ENCODE measurements at regions not wholly inside any gene's neighbourhood (a gene's known extent, or its start where the extent isn't known, plus 50 kb on each side); places are given as distances from the start of the nearest gene placed in this dataset.

GRCh38 chr1:209074575-209075250, 508.8 kb upstream of the CAMK1G start:
- no peak overlapping the region for H2AFZ ChIP-seq (ENCODE audit: low read depth, low read length)
- H3K27ac ChIP-seq (ENCODE audit: low read length) = no peak overlapping the region
- no peak overlapping the region for H3K9ac ChIP-seq (ENCODE audit: low read length)
- H3K4me3 ChIP-seq (ENCODE audit: low read length) = no peak overlapping the region
- no peaks in the 10 kb centered on the region for H4K20me1 ChIP-seq (ENCODE audit: insufficient read depth)
- H3K4me2 ChIP-seq (ENCODE audit: low read length) = no peak overlapping the region
- H3F3A ChIP-seq (ENCODE audit: insufficient read depth, low read length, poor library complexity, severe bottlenecking) = no peaks in the 10 kb centered on the region
- H3K9me3 ChIP-seq (ENCODE audit: low read length) = no peaks in the 10 kb centered on the region
- H3K36me3 ChIP-seq (ENCODE audit: insufficient read depth, low read length) = no peaks in the 10 kb centered on the region
- no peaks in the 10 kb centered on the region for H3K27me3 ChIP-seq (ENCODE audit: insufficient read depth, low read depth, low read length)
- no peaks in the 10 kb centered on the region for H3K9me2 ChIP-seq (ENCODE audit: insufficient read depth, low read length)
- H3K79me2 ChIP-seq (replicated peaks; ENCODE audit: insufficient read depth, low read length) = no peaks in the 10 kb centered on the region
- TF ChIP-seq POLR2AphosphoS5 (IDR thresholded peaks at IDR 0.05) = no peak

GRCh38 chr1:209076688-209077087, 506.8 kb upstream of the CAMK1G start:
- Histone ChIP-seq H3K79me2 (replicated peaks; ENCODE audit: insufficient read depth, low read length) (no peaks in the 10 kb centered on the region), H4K20me1 (ENCODE audit: insufficient read depth) (no peaks in the 10 kb centered on the region), H3K27ac (ENCODE audit: low read length) (no peak overlapping the region), H3K9me3 (ENCODE audit: low read length) (no peaks in the 10 kb centered on the region), H3F3A (ENCODE audit: insufficient read depth, low read length, poor library complexity, severe bottlenecking) (no peaks in the 10 kb centered on the region), H3K36me3 (ENCODE audit: insufficient read depth, low read length) (no peaks in the 10 kb centered on the region), H3K9ac (ENCODE audit: low read length) (no peak overlapping the region), H3K9me2 (ENCODE audit: insufficient read depth, low read length) (no peaks in the 10 kb centered on the region), H2AFZ (ENCODE audit: low read depth, low read length) (no peak overlapping the region), H3K4me3 (ENCODE audit: low read length) (no peak overlapping the region), H3K4me2 (ENCODE audit: low read length) (no peak overlapping the region), H3K27me3 (ENCODE audit: insufficient read depth, low read depth, low read length) (no peaks in the 10 kb centered on the region)
- TF ChIP-seq CTCF (IDR thresholded peaks at IDR 0.05; ENCODE audit: poor library complexity, severe bottlenecking) (no peak), REST (IDR thresholded peaks at IDR 0.05; ENCODE audit: borderline replicate concordance) (no peak), TAF1 (IDR thresholded peaks at IDR 0.05; ENCODE audit: low read depth) (no peak), EP300 (conservative IDR thresholded peaks at IDR 0.05; ENCODE audit: poor library complexity, severe bottlenecking) (no peak), POLR2AphosphoS5 (IDR thresholded peaks at IDR 0.05) (no peak)

GRCh38 chr1:209080170-209080781, 503.2 kb upstream of the CAMK1G start:
- no peaks in the 10 kb centered on the region for H3K27me3 ChIP-seq (ENCODE audit: insufficient read depth, low read depth, low read length)
- no peak overlapping the region for H2AFZ ChIP-seq (ENCODE audit: low read depth, low read length)
- no peak overlapping the region for H3K4me2 ChIP-seq (ENCODE audit: low read length)
- H3K9me3 ChIP-seq (ENCODE audit: low read length) = no peaks in the 10 kb centered on the region
- no peaks in the 10 kb centered on the region for H4K20me1 ChIP-seq (ENCODE audit: insufficient read depth)
- no peaks in the 10 kb centered on the region for H3K36me3 ChIP-seq (ENCODE audit: insufficient read depth, low read length)
- H3K9me2 ChIP-seq (ENCODE audit: insufficient read depth, low read length) = no peaks in the 10 kb centered on the region
- no peaks in the 10 kb centered on the region for H3K79me2 ChIP-seq (replicated peaks; ENCODE audit: insufficient read depth, low read length)
- H3F3A ChIP-seq (ENCODE audit: insufficient read depth, low read length, poor library complexity, severe bottlenecking) = no peaks in the 10 kb centered on the region
- no peak for TF ChIP-seq RAD21 (conservative IDR thresholded peaks at IDR 0.05)
- H3K4me3 ChIP-seq (ENCODE audit: low read length) = no peak overlapping the region
- H3K9ac ChIP-seq (ENCODE audit: low read length) = no peak overlapping the region
- H3K27ac ChIP-seq (ENCODE audit: low read length) = no peak overlapping the region
